ENCODE measurements at regions not wholly inside any gene's neighbourhood (a gene's known extent, or its start where the extent isn't known, plus 50 kb on each side); places are given as distances from the start of the nearest gene placed in this dataset.

GRCh38 chr3:5796541-5796940, 609.0 kb downstream of the EDEM1 start:
- no peak for TF ChIP-seq CTCF (IDR thresholded peaks at IDR 0.05; ENCODE audit: control insufficient read depth, extremely low read depth, insufficient read depth)
- no peak overlapping the region for H3K4me3 ChIP-seq (ENCODE audit: low read depth, low read length)

DNA sequence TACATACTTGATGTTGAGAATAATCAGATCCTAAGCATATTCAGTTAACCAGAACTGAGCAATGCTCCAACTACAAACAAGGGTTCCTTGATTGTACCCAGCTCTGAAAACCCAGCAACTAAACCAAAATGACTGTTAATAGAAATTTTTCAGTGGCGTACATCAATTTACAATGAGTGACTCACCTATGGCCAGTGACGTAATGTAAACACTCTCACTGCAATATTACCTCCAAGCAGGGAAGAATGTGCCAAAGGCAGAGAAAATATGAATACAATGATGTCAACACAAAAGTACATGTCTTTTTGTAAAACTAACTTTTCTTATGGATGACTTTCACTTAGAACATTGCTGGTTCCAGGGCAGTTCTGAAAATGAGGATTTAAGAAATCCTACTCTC, 611.3 kb downstream of the EDEM1 start:
- no peak for DNase-seq (ENCODE audit: low read depth)
- H3K4me3 ChIP-seq (ENCODE audit: low read depth, low read length), result no peak overlapping the region
- TF ChIP-seq CTCF (IDR thresholded peaks at IDR 0.05; ENCODE audit: control insufficient read depth, extremely low read depth, insufficient read depth), result no peak

More at GRCh38 chr3:5796541-5796940, 609.0 kb downstream of the EDEM1 start:
- DNase-seq (ENCODE audit: low read depth), result no peak

DNA sequence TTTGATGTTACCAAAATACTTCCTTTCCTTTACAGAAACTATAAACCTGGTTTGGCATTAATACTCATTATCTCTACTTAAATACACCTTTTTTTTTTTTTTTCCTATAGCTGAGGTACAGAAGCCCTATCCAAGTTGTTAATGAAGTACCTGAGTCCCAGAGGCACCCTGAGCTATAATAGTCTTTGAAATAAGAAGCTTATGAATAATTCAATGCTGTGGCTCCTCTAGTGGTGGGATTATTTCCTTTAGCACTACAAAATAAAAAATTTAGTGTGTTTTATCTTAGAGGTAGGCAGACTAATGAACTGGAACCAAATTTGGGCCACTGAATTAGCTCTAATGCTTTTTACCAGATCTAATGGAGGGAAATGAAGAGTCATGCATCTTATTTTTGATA, 611.9 kb downstream of the EDEM1 start:
- TF ChIP-seq CTCF (IDR thresholded peaks at IDR 0.05; ENCODE audit: control insufficient read depth, extremely low read depth, insufficient read depth), result no peak
- no peak overlapping the region for H3K4me3 ChIP-seq (ENCODE audit: low read depth, low read length)
- DNase-seq (ENCODE audit: low read depth), result no peak

DNA sequence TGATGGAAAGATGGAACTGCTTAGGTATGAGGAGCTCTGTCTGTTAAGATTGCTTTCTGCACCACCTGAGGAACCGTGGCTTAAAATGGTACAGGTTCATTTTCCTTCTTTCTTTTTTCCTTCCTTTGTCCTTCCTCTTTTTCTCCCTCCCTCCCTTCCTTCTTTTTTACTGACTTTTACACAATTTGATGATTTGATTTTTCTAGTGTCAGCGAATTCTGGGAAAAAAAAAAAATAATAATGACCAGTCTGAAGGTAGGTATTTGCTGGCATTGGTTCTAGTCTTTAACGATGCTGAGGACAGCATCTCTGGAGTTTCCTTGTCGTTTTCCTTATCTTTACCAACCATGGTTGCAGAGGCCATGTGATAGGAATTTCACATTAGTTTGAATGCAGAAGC, 613.5 kb downstream of the EDEM1 start:
- no peak overlapping the region for H3K4me3 ChIP-seq (ENCODE audit: low read depth, low read length)
- no peak for DNase-seq (ENCODE audit: low read depth)
- no peak for TF ChIP-seq CTCF (IDR thresholded peaks at IDR 0.05; ENCODE audit: control insufficient read depth, extremely low read depth, insufficient read depth)

DNA sequence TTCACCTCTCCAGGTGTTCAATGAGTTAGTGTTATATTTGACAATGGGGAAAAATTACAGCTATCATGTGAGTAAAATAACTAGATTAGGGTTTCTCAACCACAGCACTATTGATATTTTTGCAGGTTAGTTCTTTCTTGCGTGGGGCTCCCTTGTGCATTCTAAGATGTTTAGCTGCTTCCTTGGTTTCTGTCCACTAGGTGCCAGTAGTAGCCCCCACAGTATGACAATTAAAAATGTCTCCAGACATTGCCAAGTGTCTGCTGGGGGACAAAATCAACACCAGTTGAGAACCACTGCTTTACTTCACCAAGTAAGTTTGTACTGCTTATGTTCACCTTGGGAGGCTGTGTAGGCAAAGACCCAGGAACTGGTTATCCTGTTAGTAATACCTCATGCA, 618.7 kb downstream of the EDEM1 start:
- no peak overlapping the region for H3K4me3 ChIP-seq (ENCODE audit: low read depth, low read length)
- peak; percentile 57 for TF ChIP-seq CTCF (IDR thresholded peaks at IDR 0.05; ENCODE audit: control insufficient read depth, extremely low read depth, insufficient read depth)

GRCh38 chr3:5809586-5810246, 622.2 kb downstream of the EDEM1 start:
- no peak overlapping the region for H3K4me3 ChIP-seq (ENCODE audit: low read depth, low read length)
- no peak for DNase-seq (ENCODE audit: low read depth)
- no peak for TF ChIP-seq CTCF (IDR thresholded peaks at IDR 0.05; ENCODE audit: control insufficient read depth, extremely low read depth, insufficient read depth)

More for the DNA sequence above, 618.7 kb downstream of the EDEM1 start:
- no peak for DNase-seq (ENCODE audit: low read depth)

GRCh38 chr3:5811016-5811415, 623.5 kb downstream of the EDEM1 start:
- DNase-seq (ENCODE audit: low read depth), result no peak
- no peak overlapping the region for H3K4me3 ChIP-seq (ENCODE audit: low read depth, low read length)
- TF ChIP-seq CTCF (IDR thresholded peaks at IDR 0.05; ENCODE audit: control insufficient read depth, extremely low read depth, insufficient read depth), result no peak
